Transverse colon (tissue), 4 donors: ENCODE measurements at regions not wholly inside any gene's neighbourhood (a gene's known extent, or its start where the extent isn't known, plus 50 kb on each side); places are given as distances from the start of the nearest gene placed in this dataset.

Experiments
- EP300 ChIP-seq: sonication (generic); formaldehyde crosslinking; IDR thresholded peaks from one replicate; pipeline ENCODE4 v1.6.1; 2017; ENCODE audit warnings: antibody characterized with exemption, low read depth
- POLR2A ChIP-seq: fragments of 450-650 bp; IDR thresholded peaks from one replicate; pipeline ENCODE4 v1.6.1; 2016; ENCODE audit warnings: antibody characterized with exemption, mild to moderate bottlenecking, moderate library complexity
- POLR2AphosphoS5 ChIP-seq, 3 donors: sonication (generic); formaldehyde crosslinking; IDR thresholded peaks; one replicate each; pipeline ENCODE4 v1.6.1; 2016; ENCODE audit warnings: antibody characterized with exemption in 3 of 3
- TF ChIP-seq, protein P1 (sequence below), 5 experiments: fragments of 200-600 bp in 3 of 5; fragments of 450-650 bp in 2 of 5; sonication (generic) in 3 of 5; IDR thresholded peaks; 1 replicate in 2 of 5; 2 replicates in 3 of 5; pipeline ENCODE4 v1.5.1; 2016 to 2017; ENCODE audit warnings: antibody characterized with exemption in 5 of 5, inconsistent platforms in 3 of 5, mild to moderate bottlenecking in 2 of 5, moderate library complexity in 1 of 5

DNA sequence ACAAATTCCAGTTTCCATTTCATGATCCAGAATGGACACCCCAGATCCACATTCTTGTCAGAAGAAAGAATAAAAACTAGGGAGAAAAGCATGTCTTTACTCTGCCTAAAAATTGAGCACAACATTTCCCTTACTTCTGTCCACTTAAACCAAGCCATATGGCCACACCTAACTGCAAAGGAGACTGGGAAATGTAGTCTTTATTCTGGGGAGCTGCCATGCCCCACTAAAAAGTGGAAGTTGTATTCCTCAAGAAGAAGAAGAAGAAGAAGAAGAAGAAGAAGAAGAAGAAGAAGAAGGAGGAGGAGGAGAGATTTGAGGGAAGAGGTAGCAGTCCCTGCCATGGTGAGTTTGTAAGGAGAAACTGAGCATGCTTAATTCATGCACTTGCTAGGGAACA, 84.5 kb downstream of the GPR65 start:
- TF ChIP-seq, protein P1, sequence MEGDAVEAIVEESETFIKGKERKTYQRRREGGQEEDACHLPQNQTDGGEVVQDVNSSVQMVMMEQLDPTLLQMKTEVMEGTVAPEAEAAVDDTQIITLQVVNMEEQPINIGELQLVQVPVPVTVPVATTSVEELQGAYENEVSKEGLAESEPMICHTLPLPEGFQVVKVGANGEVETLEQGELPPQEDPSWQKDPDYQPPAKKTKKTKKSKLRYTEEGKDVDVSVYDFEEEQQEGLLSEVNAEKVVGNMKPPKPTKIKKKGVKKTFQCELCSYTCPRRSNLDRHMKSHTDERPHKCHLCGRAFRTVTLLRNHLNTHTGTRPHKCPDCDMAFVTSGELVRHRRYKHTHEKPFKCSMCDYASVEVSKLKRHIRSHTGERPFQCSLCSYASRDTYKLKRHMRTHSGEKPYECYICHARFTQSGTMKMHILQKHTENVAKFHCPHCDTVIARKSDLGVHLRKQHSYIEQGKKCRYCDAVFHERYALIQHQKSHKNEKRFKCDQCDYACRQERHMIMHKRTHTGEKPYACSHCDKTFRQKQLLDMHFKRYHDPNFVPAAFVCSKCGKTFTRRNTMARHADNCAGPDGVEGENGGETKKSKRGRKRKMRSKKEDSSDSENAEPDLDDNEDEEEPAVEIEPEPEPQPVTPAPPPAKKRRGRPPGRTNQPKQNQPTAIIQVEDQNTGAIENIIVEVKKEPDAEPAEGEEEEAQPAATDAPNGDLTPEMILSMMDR (IDR thresholded peaks at IDR 0.05) = no peak
- TF ChIP-seq POLR2A (no peak), EP300 (no peak), POLR2AphosphoS5 (IDR thresholded peaks at IDR 0.05) (no peak)
